Anterior cingulate cortex (tissue), 58 donors: ENCODE measurements at regions not wholly inside any gene's neighbourhood (a gene's known extent, or its start where the extent isn't known, plus 50 kb on each side); places are given as distances from the start of the nearest gene placed in this dataset.

Experiments used
- DNase-seq, 58 donors: peaks; one replicate each; lab custom pipeline; 2025; lab: John Stamatoyannopoulos, UW

DNA sequence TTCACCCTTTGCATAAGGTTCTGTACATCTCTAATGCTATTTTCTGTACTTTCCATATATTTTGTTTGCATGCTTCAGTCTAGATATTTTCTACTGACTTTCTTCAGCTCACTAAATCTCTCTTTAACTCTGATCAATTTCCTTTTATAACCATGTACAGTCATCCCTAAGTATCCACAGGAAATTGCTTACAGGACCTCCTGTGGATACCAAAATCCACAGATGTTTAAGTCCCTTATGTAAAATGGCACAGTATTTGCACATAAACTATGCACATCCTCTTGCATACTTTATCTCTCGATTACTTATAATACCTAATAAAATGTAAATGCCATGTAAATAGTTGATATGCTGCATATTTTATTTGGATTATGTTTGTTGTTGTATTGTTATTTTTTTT lies 442.1 kb downstream of the TLE4 start:
- no peak for DNase-seq

DNA sequence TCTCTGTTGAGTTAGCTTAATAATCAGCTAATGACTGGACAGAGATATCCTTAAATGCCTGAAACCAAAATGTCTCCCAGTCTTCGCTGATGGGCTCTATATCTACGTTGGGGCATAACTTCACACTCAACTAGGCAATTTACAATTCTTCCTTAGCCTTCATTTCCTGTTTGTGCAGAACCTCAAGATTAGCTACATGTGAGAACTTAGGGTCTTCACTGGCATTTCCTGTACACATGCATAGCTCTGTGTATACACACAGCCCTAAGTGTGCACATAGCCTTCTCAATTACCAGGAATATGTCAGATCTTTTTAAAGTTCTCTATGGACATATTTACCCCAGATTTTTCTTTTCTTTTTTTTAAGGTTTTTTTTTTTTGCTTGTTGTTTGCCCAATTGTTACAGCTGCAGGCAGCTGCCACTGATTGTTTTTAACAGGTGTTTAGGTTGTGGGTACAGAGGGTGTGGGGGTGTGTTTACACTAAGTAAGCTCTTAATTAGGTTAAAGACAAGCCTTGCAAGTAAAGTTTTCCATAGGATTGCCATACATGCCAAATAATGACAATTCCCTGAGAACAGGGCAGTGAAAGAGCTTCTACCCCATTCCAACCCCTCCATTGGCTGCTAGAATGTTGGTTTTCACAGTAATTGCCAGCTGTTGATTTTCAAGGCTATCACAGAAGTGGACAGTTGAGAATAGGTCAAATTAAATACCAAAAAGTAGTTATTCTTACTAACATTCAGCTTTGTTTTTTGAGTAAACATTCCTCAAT lies 441.0 kb downstream of the TLE4 start:
- no peak for DNase-seq

GRCh38 chr9:80009204-80009603 lies 437.4 kb downstream of the TLE4 start:
- no peak for DNase-seq

DNA sequence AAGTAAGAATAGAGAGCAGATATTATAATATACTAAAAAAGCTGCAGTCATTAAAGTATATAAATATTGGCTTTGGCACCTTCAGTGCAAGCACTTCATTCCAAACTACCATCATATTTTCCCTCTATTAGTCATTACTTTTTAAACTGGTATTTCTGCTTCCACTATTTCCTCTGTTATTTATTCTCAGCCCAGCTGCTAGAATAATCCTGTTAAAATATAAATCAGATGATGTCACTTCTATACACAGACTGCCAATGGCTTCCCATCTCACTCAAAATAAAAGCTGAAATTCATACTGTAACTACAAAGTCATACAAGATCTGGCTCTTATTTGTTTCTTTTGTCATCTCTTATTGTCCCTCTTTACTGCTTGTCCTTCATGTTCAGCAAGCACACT lies 432.9 kb downstream of the TLE4 start:
- no peak for DNase-seq

- DNase-seq: no peak
These were observed 418.8 kb downstream of the TLE4 start for GRCh38 chr9:79990536-79990935.

GRCh38 chr9:79989079-79989478 lies 417.3 kb downstream of the TLE4 start:
- no peak for DNase-seq

GRCh38 chr9:79988126-79988525 lies 416.4 kb downstream of the TLE4 start:
- DNase-seq: no peak

DNA sequence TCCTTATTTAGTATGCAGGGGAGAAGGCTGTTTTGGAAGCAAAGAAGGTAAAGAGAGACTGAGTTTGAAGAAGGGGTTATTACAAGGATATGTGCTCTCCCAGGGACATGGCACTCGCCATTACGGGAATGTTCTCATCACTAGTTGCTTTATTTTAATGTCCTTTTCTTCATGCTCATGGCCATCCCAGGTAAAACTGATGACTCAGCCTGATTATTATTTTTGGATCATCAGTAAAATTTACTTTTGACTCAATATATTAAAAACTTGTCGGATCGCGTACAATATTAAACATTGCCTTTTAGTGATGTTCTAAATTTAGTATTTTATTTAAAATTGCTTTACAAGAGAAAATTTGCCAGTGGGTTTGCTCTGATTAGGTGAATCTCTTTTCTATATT lies 414.7 kb downstream of the TLE4 start:
- DNase-seq: no peak

GRCh38 chr9:79985772-79986171 lies 414.0 kb downstream of the TLE4 start:
- DNase-seq: no peak

GRCh38 chr9:79985264-79985663 lies 413.5 kb downstream of the TLE4 start:
- DNase-seq: no peak

DNA sequence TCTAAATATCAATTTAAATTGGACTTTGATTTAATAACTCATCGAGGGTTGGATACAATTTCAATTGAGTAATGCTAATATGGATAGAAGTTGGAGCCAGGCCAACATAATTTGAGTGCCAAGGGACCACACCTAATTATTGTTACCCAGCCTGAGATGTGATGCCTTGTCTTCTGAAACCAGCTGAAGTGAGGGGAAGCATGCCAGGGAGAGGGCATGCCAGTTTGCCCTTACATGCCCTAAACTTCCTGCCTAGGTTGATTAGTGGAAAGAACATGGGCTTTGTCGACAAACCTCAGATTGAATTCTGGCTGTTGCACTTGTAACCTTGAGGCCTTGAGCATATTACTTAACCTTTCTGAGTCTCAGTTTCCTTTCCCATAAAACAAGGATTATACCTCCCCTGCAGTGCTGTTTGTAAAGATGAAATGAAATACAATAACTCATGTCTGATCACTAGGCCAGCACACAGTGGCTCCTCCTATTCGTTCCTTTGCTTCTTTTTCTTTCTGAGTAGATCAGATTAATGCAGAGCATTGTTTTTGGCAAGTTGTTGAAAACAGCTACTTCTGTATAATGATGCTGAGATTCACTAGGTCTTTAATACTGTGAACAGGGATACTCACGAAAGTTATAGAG lies 412.8 kb downstream of the TLE4 start:
- DNase-seq: no peak

DNA sequence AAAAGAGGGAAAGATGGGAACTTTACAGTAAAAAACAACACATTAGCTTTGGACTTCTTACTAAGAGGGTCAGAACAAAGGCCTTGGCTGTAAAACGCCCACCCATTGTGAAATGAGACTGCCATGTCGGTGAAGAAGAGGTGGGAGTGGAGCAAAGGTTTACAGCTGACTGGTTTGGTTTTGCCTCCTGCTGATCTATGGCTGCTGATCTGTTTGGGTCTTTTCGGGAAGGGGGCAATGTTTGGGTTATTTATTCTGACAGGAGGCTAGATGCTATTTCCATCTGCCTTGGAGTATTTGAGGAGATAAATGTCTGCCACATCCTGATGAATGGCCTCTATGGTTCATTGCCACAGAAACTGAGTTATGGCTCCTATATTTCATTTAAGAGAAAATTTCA lies 408.7 kb downstream of the TLE4 start:
- no peak for DNase-seq

- no peak for DNase-seq
These were observed 405.9 kb downstream of the TLE4 start for GRCh38 chr9:79977510-79978197.

DNA sequence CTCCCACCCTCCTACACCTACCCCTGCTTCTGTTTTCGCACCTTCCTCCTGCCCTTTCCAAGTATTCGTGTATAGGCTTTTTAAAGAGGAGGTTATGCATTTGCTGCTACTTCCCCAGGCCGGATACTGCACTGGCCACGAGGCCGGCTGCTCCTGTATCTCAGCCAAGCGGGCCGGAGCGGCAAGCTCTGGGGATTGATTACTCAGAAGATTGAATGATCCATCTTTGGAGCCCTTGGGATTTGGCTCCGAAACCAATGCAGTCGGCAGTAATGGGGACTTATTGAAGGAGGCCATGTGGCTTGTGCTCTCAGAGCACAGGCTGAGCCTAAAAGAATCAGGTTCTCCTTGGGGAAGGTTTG lies 405.3 kb downstream of the TLE4 start:
- DNase-seq: no peak

- DNase-seq: no peak
These were observed 404.7 kb downstream of the TLE4 start for GRCh38 chr9:79976257-79977073.

- DNase-seq: peak in 29 of 58 donors; percentile 2 to 57 (median 10)
These were observed 404.0 kb downstream of the TLE4 start for GRCh38 chr9:79975621-79976256.

- no peak for DNase-seq
These were observed 403.1 kb downstream of the TLE4 start for GRCh38 chr9:79974806-79975422.

GRCh38 chr9:79973627-79974026 lies 401.9 kb downstream of the TLE4 start:
- no peak for DNase-seq

- DNase-seq: no peak
These were observed 398.3 kb downstream of the TLE4 start for GRCh38 chr9:79970146-79970425.
